Gastrocnemius medialis (tissue), 4 donors: ENCODE measurements at regions not wholly inside any gene's neighbourhood (a gene's known extent, or its start where the extent isn't known, plus 50 kb on each side); places are given as distances from the start of the nearest gene placed in this dataset.

ENCODE experiments used
- CTCF ChIP-seq, 5 experiments: fragments of 450-650 bp in 3 of 5; fragments of 200-600 bp in 2 of 5; sonication (generic) in 2 of 5; IDR thresholded peaks in 4 of 5; conservative IDR thresholded peaks in 1 of 5; 1 replicate in 4 of 5; 2 replicates in 1 of 5; pipeline ENCODE4 v1.5.1; 2016 to 2019; ENCODE audit warnings: antibody characterized with exemption in 5 of 5, mild to moderate bottlenecking in 3 of 5, moderate library complexity in 3 of 5
- POLR2A ChIP-seq, 2 donors: fragments of 450-650 bp; IDR thresholded peaks; one replicate each; pipeline ENCODE4 v1.6.1; 2017; ENCODE audit warnings: antibody characterized with exemption in 2 of 2, mild to moderate bottlenecking in 2 of 2, moderate library complexity in 2 of 2

GRCh38 chr1:14517841-14518180 is 80.7 kb upstream of the KAZN start:
- TF ChIP-seq POLR2A (IDR thresholded peaks at IDR 0.05) (no peak), CTCF (IDR thresholded peaks at IDR 0.05 in 4 of 5, conservative IDR thresholded peaks at IDR 0.05 in 1 of 5) (no peak)
